ENCODE measurements at regions not wholly inside any gene's neighbourhood (a gene's known extent, or its start where the extent isn't known, plus 50 kb on each side); places are given as distances from the start of the nearest gene placed in this dataset.

- no peaks in the 10 kb centered on the region for H3K9me3 ChIP-seq
- no peak for TF ChIP-seq CTCF (IDR thresholded peaks at IDR 0.05)
- no peak overlapping the region for H3K4me3 ChIP-seq
- H3K27me3 ChIP-seq (ENCODE audit: low read depth): no peaks in the 10 kb centered on the region
- H3K27ac ChIP-seq: no peak overlapping the region
- intact Hi-C loops (cut with DNase I): no loop called here
- H3K4me1 ChIP-seq: no peaks in the 10 kb centered on the region
- H3K36me3 ChIP-seq: no peaks in the 10 kb centered on the region
- ATAC-seq (no peak), DNase-seq (no peak)
These were observed 74.4 kb upstream of the FOXC1 start for GRCh38 chr6:1535295-1535694.

- intact Hi-C loops (cut with DNase I): no loop called here
- DNase-seq (no peak), ATAC-seq (no peak)
- Histone ChIP-seq H3K27me3 (ENCODE audit: low read depth) (no peaks in the 10 kb centered on the region), H3K4me1 (no peaks in the 10 kb centered on the region), H3K36me3 (no peaks in the 10 kb centered on the region), H3K9me3 (no peaks in the 10 kb centered on the region), H3K27ac (no peak overlapping the region), H3K4me3 (no peak overlapping the region)
- no peak for TF ChIP-seq CTCF (IDR thresholded peaks at IDR 0.05)
These were observed 72.9 kb upstream of the FOXC1 start for GRCh38 chr6:1536526-1537429.

GRCh38 chr6:1538369-1538768, 71.3 kb upstream of the FOXC1 start:
- H3K27ac ChIP-seq: no peak overlapping the region
- H3K4me1 ChIP-seq: no peaks in the 10 kb centered on the region
- DNase-seq (no peak), ATAC-seq (no peak)
- no peaks in the 10 kb centered on the region for H3K9me3 ChIP-seq
- no peaks in the 10 kb centered on the region for H3K36me3 ChIP-seq
- no peaks in the 10 kb centered on the region for H3K27me3 ChIP-seq (ENCODE audit: low read depth)
- H3K4me3 ChIP-seq: no peak overlapping the region
- TF ChIP-seq CTCF (IDR thresholded peaks at IDR 0.05): no peak
- intact Hi-C loops (cut with DNase I): no loop called here

- H3K4me1 ChIP-seq: no peaks in the 10 kb centered on the region
- no peaks in the 10 kb centered on the region for H3K9me3 ChIP-seq
- no peaks in the 10 kb centered on the region for H3K36me3 ChIP-seq
- no peak overlapping the region for H3K27ac ChIP-seq
- H3K4me3 ChIP-seq: no peak overlapping the region
- intact Hi-C loops (cut with DNase I): no loop called here
- TF ChIP-seq CTCF (IDR thresholded peaks at IDR 0.05): no peak
- H3K27me3 ChIP-seq (ENCODE audit: low read depth): no peaks in the 10 kb centered on the region
- no peak for ATAC-seq
- DNase-seq: no peak
These were observed 70.8 kb upstream of the FOXC1 start for GRCh38 chr6:1538810-1539478.

- Histone ChIP-seq H3K4me1 (no peaks in the 10 kb centered on the region), H3K27ac (no peak overlapping the region), H3K36me3 (no peaks in the 10 kb centered on the region), H3K4me3 (no peak overlapping the region), H3K27me3 (ENCODE audit: low read depth) (no peaks in the 10 kb centered on the region), H3K9me3 (no peaks in the 10 kb centered on the region)
- intact Hi-C loops (cut with DNase I): no loop called here
- DNase-seq (no peak), ATAC-seq (no peak)
- TF ChIP-seq CTCF (IDR thresholded peaks at IDR 0.05): no peak
These were observed 68.7 kb upstream of the FOXC1 start for GRCh38 chr6:1540864-1541521.
